Left lung (tissue), 4 donors: ENCODE measurements at regions not wholly inside any gene's neighbourhood (a gene's known extent, or its start where the extent isn't known, plus 50 kb on each side); places are given as distances from the start of the nearest gene placed in this dataset.
A peak's percentile ranks its signal among the peaks of the same experiment; 100 is the strongest.

ENCODE experiments used
- ATAC-seq: fragments of 200-7000 bp; cut with Tn5 transposase; one replicate; pipeline ENCODE4 v1.9.1; 2020; ENCODE audit warnings: moderate library complexity
- DNase-seq, 4 donors: peaks; one replicate each; pipeline ENCODE4 v3.0.0-alpha.2; 2013 to 2020
- H3K27ac ChIP-seq, 2 donors: fragments of 200-600 bp; sonication (generic) in 1 of 2; one replicate each; pipeline versions ENCODE4 v1.5.0 to v1.8.0; 2020 to 2021
- H3K27me3 ChIP-seq, 2 donors: fragments of 200-600 bp; sonication (generic) in 1 of 2; one replicate each; pipeline versions ENCODE4 v1.5.0 to v1.8.0; 2020 to 2021
- H3K36me3 ChIP-seq, 2 donors: fragments of 200-600 bp; sonication (generic) in 1 of 2; one replicate each; pipeline versions ENCODE4 v1.5.0 to v1.8.0; 2020 to 2021
- H3K4me1 ChIP-seq, 2 donors: fragments of 200-600 bp; one replicate each; pipeline ENCODE4 v1.8.0; 2021
- H3K4me3 ChIP-seq, 2 donors: fragments of 200-600 bp; sonication (generic) in 1 of 2; one replicate each; pipeline versions ENCODE4 v1.5.0 to v1.8.0; 2020 to 2021; ENCODE audit warnings: mild to moderate bottlenecking in 1 of 2
- H3K9me3 ChIP-seq, 2 donors: fragments of 200-600 bp; sonication (generic) in 1 of 2; one replicate each; pipeline versions ENCODE4 v1.5.0 to v1.8.0; 2020 to 2021
- CTCF ChIP-seq, 2 donors: fragments of 200-600 bp; sonication (generic) in 1 of 2; IDR thresholded peaks; one replicate each; pipeline versions ENCODE4 v1.5.0 to v1.8.0; 2021; ENCODE audit warnings: antibody characterized with exemption in 2 of 2
- intact Hi-C, 2 donors: fragments of 100-400 bp; cut with DNase I; formaldehyde crosslinking; loops; one replicate each; pipeline versions ENCODE4 v1.11.2 to v1.14.2; 2022
- donor health status: DM: no; HTN: yes; CAD: no.
- donor health status: DM: no; HTN: no; CAD: no.

- H3K9me3 ChIP-seq = no peaks in the 10 kb centered on the region
- intact Hi-C loops = no loop called here
Measured at GRCh38 chr12:59408431-59408830, 187.4 kb upstream of the SLC16A7 start.

DNA sequence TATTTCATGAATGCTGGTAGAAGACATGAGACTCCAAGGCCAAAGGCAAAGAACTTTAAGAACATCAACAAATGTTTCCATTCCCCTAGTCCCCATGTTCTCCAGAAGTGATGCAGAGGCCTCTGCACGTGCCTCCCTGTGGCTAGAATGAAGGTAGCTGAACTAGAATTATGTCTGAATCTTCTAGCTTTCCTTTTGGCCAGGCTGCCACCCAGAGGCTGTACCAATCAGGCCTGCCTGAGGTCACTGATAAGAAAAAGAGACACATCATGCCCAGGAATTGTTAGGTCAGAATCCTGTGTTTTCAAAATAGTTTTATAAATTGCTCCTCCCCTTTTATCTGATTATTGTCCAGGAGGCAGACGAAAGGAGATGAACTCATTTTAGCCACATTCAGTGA lies 188.0 kb upstream of the SLC16A7 start:
- peaks cover 0 to 5% of the 10 kb centered on the region in 2 donors for H3K4me1 ChIP-seq
- ATAC-seq (no peak), DNase-seq (no peak)
- H3K27ac ChIP-seq = no peak overlapping the region
- H3K4me3 ChIP-seq = no peak overlapping the region
- TF ChIP-seq CTCF (IDR thresholded peaks at IDR 0.05) = no peak
- no peaks in the 10 kb centered on the region for H3K27me3 ChIP-seq
- intact Hi-C loops = no loop called here
- no peaks in the 10 kb centered on the region for H3K9me3 ChIP-seq
- no peaks in the 10 kb centered on the region for H3K36me3 ChIP-seq

More at GRCh38 chr12:59408431-59408830, 187.4 kb upstream of the SLC16A7 start:
- no peak for TF ChIP-seq CTCF (IDR thresholded peaks at IDR 0.05)
- H3K27ac ChIP-seq = no peak overlapping the region
- H3K36me3 ChIP-seq = no peaks in the 10 kb centered on the region
- ATAC-seq (no peak), DNase-seq (no peak)
- no peak overlapping the region for H3K4me3 ChIP-seq
- no peaks in the 10 kb centered on the region for H3K27me3 ChIP-seq
- H3K4me1 ChIP-seq = peaks cover 0 to 3% of the 10 kb centered on the region in 2 donors

DNA sequence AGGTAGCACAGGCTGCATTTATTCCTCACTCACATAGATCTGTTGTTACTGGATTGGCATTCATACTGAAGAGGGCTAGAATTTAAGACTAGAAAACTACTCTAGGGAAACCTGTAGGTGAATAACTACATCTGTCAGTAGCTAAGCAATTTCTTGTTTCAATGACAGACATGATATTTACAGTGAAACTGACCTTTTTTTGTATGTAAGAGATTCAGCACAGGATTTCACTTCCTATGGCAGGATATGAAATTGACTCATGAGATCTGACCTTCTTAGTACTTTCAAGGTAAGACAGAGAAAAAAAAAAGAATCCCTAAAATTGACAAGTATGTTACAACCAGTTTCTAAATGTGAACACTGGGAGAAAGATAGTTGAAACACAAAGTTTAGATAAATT lies 189.8 kb upstream of the SLC16A7 start:
- Histone ChIP-seq H3K4me1 (peaks cover 0 to 5% of the 10 kb centered on the region in 2 donors), H3K36me3 (no peaks in the 10 kb centered on the region), H3K9me3 (no peaks in the 10 kb centered on the region), H3K27me3 (no peaks in the 10 kb centered on the region), H3K27ac (no peak overlapping the region), H3K4me3 (no peak overlapping the region)
- DNase-seq = no peak
- intact Hi-C loops = no loop called here
- TF ChIP-seq CTCF (IDR thresholded peaks at IDR 0.05) = no peak
- ATAC-seq = no peak

GRCh38 chr12:59404109-59404650 lies 191.6 kb upstream of the SLC16A7 start:
- DNase-seq (peak in 1 of 4 donors; percentile 19), ATAC-seq (no peak)

More at GRCh38 chr12:59404109-59404650, 191.6 kb upstream of the SLC16A7 start:
- peak overlapping the region in 1 of 2 donors; percentile 36 for H3K27ac ChIP-seq
- H3K27me3 ChIP-seq = no peaks in the 10 kb centered on the region
- no peaks in the 10 kb centered on the region for H3K9me3 ChIP-seq
- intact Hi-C loops = no loop called here
- no peak for TF ChIP-seq CTCF (IDR thresholded peaks at IDR 0.05)
- H3K36me3 ChIP-seq = no peaks in the 10 kb centered on the region
- no peak overlapping the region for H3K4me3 ChIP-seq
- H3K4me1 ChIP-seq = peaks cover 0 to 5% of the 10 kb centered on the region in 2 donors
